HUES6 (cell line): ENCODE measurements at regions not wholly inside any gene's neighbourhood (a gene's known extent, or its start where the extent isn't known, plus 50 kb on each side); places are given as distances from the start of the nearest gene placed in this dataset.

Source experiments
- H3K27ac ChIP-seq: 2 replicates; pipeline ENCODE4 v1.7.0; 2013; ENCODE audit warnings: low read depth, mild to moderate bottlenecking, low read length, inconsistent platforms
- H3K27me3 ChIP-seq: 2 replicates; pipeline ENCODE4 v1.6.1; 2013; ENCODE audit warnings: low read length; ENCODE audit not compliant: control insufficient read depth, insufficient read depth
- H3K36me3 ChIP-seq: 2 replicates; pipeline ENCODE4 v1.6.1; 2013; ENCODE audit warnings: low read length; ENCODE audit not compliant: control insufficient read depth, insufficient read depth
- H3K4me1 ChIP-seq: 2 replicates; pipeline ENCODE4 v1.6.1; 2013; ENCODE audit warnings: low read length; ENCODE audit not compliant: control insufficient read depth, insufficient read depth
- H3K4me3 ChIP-seq: 2 replicates; pipeline ENCODE4 v1.5.1; 2013; ENCODE audit warnings: low read depth, low read length
- H3K9ac ChIP-seq: one replicate; pipeline ENCODE4 v1.6.1; 2013; ENCODE audit warnings: mild to moderate bottlenecking, low read length
- H3K9me3 ChIP-seq: 2 replicates; pipeline ENCODE4 v1.6.1; 2013; ENCODE audit warnings: low read depth, low read length; ENCODE audit not compliant: control insufficient read depth, insufficient read depth

GRCh38 chr5:89276566-89277305, 393.8 kb upstream of the MEF2C start:
- H3K27me3 ChIP-seq, result no peaks in the 10 kb centered on the region
- H3K27ac ChIP-seq, result no peak overlapping the region
- H3K9me3 ChIP-seq, result no peaks in the 10 kb centered on the region
- no peaks in the 10 kb centered on the region for H3K36me3 ChIP-seq
- no peaks in the 10 kb centered on the region for H3K4me1 ChIP-seq
- no peak overlapping the region for H3K4me3 ChIP-seq
- no peak overlapping the region for H3K9ac ChIP-seq

DNA sequence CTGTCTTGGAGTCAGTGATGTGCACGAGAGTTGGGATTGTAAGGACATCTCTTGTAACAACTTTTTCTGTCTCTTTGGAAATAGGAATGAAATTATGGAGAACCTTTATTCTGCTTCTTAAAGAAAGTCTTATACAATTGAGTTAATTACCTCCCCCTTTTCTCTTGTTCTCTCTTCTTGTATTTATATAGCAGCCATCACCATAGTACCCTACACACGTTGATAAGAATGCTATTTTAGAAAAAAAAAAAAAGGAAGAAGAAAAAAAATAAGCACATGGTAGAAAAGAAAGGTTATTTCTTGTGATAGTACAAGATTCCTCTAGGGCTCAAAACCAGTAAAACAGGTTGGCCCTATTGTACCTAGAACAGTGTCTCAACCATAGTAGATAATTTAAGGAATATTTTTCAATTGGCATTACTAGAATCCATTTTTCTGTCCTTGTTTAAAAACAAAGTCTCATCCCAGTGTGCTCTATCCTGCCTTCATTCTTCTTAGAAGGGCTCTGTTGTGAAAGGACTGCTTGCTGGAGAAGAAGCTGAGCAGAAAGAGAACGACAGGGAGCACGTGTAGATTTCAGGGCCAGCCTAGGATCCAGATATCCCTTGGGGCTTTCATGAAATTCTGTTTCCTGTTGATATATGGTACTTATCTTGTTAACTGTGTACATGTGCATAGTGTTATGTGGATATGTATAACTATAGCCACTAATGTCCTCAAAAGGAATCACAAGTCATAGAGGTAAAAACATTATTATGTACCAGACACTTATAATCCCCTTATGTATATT, 392.3 kb upstream of the MEF2C start:
- Histone ChIP-seq H3K27ac (no peak overlapping the region), H3K4me1 (no peaks in the 10 kb centered on the region), H3K9me3 (no peaks in the 10 kb centered on the region), H3K9ac (no peak overlapping the region), H3K36me3 (no peaks in the 10 kb centered on the region), H3K27me3 (no peaks in the 10 kb centered on the region), H3K4me3 (no peak overlapping the region)

- no peaks in the 10 kb centered on the region for H3K4me1 ChIP-seq
- H3K27ac ChIP-seq, result no peak overlapping the region
- H3K4me3 ChIP-seq, result no peak overlapping the region
- H3K27me3 ChIP-seq, result no peaks in the 10 kb centered on the region
- H3K9ac ChIP-seq, result no peak overlapping the region
- H3K9me3 ChIP-seq, result no peaks in the 10 kb centered on the region
- no peaks in the 10 kb centered on the region for H3K36me3 ChIP-seq
Observed at GRCh38 chr5:89273289-89273688, 390.3 kb upstream of the MEF2C start.

- no peak overlapping the region for H3K27ac ChIP-seq
- no peak overlapping the region for H3K9ac ChIP-seq
- H3K4me3 ChIP-seq, result no peak overlapping the region
- H3K36me3 ChIP-seq, result no peaks in the 10 kb centered on the region
- H3K4me1 ChIP-seq, result no peaks in the 10 kb centered on the region
- no peaks in the 10 kb centered on the region for H3K27me3 ChIP-seq
- no peaks in the 10 kb centered on the region for H3K9me3 ChIP-seq
Observed at GRCh38 chr5:89270901-89271300, 387.9 kb upstream of the MEF2C start.

- no peak overlapping the region for H3K4me3 ChIP-seq
- no peaks in the 10 kb centered on the region for H3K9me3 ChIP-seq
- H3K27ac ChIP-seq, result no peak overlapping the region
- H3K4me1 ChIP-seq, result no peaks in the 10 kb centered on the region
- no peaks in the 10 kb centered on the region for H3K36me3 ChIP-seq
- no peaks in the 10 kb centered on the region for H3K27me3 ChIP-seq
- H3K9ac ChIP-seq, result no peak overlapping the region
Observed at GRCh38 chr5:89269721-89270120, 386.7 kb upstream of the MEF2C start.

GRCh38 chr5:89268460-89268859, 385.5 kb upstream of the MEF2C start:
- no peaks in the 10 kb centered on the region for H3K27me3 ChIP-seq
- no peak overlapping the region for H3K27ac ChIP-seq
- H3K4me1 ChIP-seq, result no peaks in the 10 kb centered on the region
- H3K36me3 ChIP-seq, result no peaks in the 10 kb centered on the region
- no peaks in the 10 kb centered on the region for H3K9me3 ChIP-seq
- no peak overlapping the region for H3K9ac ChIP-seq
- no peak overlapping the region for H3K4me3 ChIP-seq

DNA sequence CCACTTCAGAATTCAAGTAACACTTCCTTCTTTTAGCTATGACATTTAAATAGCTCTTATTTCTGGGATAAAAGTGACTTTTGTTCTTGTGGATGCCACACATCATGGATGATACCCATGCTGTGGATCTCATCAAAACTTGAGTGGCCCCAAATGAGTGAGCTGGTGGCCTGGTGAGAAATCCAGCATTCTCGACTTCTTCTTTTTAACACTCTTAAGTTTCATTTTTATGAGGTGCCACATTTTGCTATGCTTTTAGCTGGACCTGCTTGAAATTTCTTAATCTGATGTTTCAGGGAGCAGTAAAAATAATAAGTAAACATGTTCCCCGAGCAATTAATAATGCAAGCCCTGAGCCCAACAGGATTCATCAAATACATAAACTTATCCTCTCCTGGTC, 384.8 kb upstream of the MEF2C start:
- H3K36me3 ChIP-seq, result no peaks in the 10 kb centered on the region
- no peaks in the 10 kb centered on the region for H3K4me1 ChIP-seq
- H3K4me3 ChIP-seq, result no peak overlapping the region
- no peak overlapping the region for H3K27ac ChIP-seq
- H3K27me3 ChIP-seq, result no peaks in the 10 kb centered on the region
- no peak overlapping the region for H3K9ac ChIP-seq
- no peaks in the 10 kb centered on the region for H3K9me3 ChIP-seq

- no peaks in the 10 kb centered on the region for H3K4me1 ChIP-seq
- no peak overlapping the region for H3K9ac ChIP-seq
- H3K36me3 ChIP-seq, result no peaks in the 10 kb centered on the region
- H3K4me3 ChIP-seq, result no peak overlapping the region
- no peaks in the 10 kb centered on the region for H3K27me3 ChIP-seq
- no peaks in the 10 kb centered on the region for H3K9me3 ChIP-seq
- no peak overlapping the region for H3K27ac ChIP-seq
Observed at GRCh38 chr5:89265511-89266179, 382.7 kb upstream of the MEF2C start.

GRCh38 chr5:89263846-89264245, 380.9 kb upstream of the MEF2C start:
- Histone ChIP-seq H3K36me3 (no peaks in the 10 kb centered on the region), H3K9me3 (no peaks in the 10 kb centered on the region), H3K27ac (no peak overlapping the region)

DNA sequence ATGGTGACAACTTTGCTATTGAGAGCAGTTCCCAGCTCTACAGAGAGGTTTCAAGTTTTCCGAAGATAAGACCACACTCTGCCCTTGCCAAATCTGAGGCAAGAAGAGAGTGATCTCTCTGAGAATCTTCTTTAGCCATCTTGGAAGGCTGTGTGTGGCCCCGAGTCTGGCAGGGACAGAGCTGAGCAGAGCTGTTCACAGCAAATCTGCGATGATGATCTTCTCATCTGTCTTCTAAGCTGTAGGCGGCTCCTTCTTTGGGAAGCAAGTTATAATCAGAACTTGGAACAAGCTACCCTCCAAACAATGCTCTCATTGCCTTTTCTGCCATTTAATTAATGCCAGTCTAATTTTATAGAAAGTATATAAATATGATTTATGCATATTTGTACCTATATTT, 379.0 kb upstream of the MEF2C start:
- Histone ChIP-seq H3K9ac (no peak overlapping the region), H3K4me1 (no peaks in the 10 kb centered on the region), H3K27ac (no peak overlapping the region), H3K9me3 (no peaks in the 10 kb centered on the region), H3K4me3 (no peak overlapping the region), H3K27me3 (no peaks in the 10 kb centered on the region), H3K36me3 (no peaks in the 10 kb centered on the region)

More at GRCh38 chr5:89263846-89264245, 380.9 kb upstream of the MEF2C start:
- Histone ChIP-seq H3K27me3 (no peaks in the 10 kb centered on the region), H3K4me3 (no peak overlapping the region), H3K9ac (no peak overlapping the region), H3K4me1 (no peaks in the 10 kb centered on the region)

DNA sequence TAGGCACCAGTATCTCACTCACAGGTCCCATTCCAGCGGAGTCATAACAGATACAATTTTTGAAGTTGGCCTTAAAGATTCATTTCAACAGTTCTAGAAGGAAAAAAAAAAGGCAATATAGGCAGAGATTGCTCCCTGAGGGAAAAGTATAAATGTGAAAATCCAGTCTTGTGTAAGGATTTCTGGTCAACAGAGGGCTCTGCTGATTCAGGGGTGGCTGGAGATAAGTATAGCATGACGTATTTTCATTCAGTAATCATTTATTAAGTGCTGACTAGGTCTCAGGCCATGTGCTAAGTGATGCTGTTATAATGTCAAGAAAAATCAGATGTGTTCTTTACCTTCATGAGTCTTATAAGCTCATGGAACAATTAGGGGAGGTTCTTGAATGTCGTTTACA, 377.3 kb upstream of the MEF2C start:
- H3K4me3 ChIP-seq, result no peak overlapping the region

More for the DNA sequence above, 377.3 kb upstream of the MEF2C start:
- Histone ChIP-seq H3K9me3 (no peaks in the 10 kb centered on the region), H3K27ac (no peak overlapping the region), H3K36me3 (no peaks in the 10 kb centered on the region), H3K27me3 (no peaks in the 10 kb centered on the region), H3K4me1 (no peaks in the 10 kb centered on the region), H3K9ac (no peak overlapping the region)
